MM.1S (cell line): ENCODE measurements at regions not wholly inside any gene's neighbourhood (a gene's known extent, or its start where the extent isn't known, plus 50 kb on each side); places are given as distances from the start of the nearest gene placed in this dataset.

Source experiments
- EZH2 ChIP-seq: fragments of 300-600 bp; sonication (generic); optimal IDR thresholded peaks from 2 replicates; pipeline ENCODE3; 2017; ENCODE audit warnings: low read depth, mild to moderate bottlenecking, antibody characterized with exemption, low read length, mixed read lengths
- EZH2phosphoT487 ChIP-seq: fragments of 300-600 bp; sonication (generic); IDR thresholded peaks from 2 replicates; pipeline ENCODE4 v1.6.1; 2018; ENCODE audit warnings: antibody characterized with exemption, low read length
- TF ChIP-seq, protein P1 (sequence below): fragments of 300-600 bp; sonication (generic); IDR thresholded peaks from 2 replicates; pipeline ENCODE4 v1.5.1; 2016; ENCODE audit warnings: antibody characterized with exemption, low read length, mixed read lengths

DNA sequence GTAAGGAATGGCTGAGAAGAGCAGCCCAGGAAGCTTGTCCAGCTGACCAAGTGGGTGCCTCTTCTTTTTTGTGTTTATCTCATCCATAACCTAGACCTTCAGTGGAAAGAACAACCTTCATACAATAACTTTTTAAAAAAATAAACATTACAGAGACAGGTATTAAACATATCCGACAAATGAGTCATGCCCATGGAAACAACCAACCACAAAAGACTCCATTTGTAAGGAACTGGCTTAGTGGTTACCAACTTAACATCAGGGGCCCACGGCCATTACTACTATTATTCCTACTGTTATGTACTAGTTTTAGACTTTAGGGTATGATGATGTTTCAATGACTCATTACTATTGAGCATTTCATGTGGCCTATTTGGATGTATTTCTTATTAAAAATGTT, 191.7 kb upstream of the SERP2 start:
- TF ChIP-seq, protein P1, sequence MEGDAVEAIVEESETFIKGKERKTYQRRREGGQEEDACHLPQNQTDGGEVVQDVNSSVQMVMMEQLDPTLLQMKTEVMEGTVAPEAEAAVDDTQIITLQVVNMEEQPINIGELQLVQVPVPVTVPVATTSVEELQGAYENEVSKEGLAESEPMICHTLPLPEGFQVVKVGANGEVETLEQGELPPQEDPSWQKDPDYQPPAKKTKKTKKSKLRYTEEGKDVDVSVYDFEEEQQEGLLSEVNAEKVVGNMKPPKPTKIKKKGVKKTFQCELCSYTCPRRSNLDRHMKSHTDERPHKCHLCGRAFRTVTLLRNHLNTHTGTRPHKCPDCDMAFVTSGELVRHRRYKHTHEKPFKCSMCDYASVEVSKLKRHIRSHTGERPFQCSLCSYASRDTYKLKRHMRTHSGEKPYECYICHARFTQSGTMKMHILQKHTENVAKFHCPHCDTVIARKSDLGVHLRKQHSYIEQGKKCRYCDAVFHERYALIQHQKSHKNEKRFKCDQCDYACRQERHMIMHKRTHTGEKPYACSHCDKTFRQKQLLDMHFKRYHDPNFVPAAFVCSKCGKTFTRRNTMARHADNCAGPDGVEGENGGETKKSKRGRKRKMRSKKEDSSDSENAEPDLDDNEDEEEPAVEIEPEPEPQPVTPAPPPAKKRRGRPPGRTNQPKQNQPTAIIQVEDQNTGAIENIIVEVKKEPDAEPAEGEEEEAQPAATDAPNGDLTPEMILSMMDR: no peak
- no peak for TF ChIP-seq EZH2
- no peak for TF ChIP-seq EZH2phosphoT487
